A673 (cell line): ENCODE measurements at regions not wholly inside any gene's neighbourhood (a gene's known extent, or its start where the extent isn't known, plus 50 kb on each side); places are given as distances from the start of the nearest gene placed in this dataset.

Source experiments
- CTCF ChIP-seq: fragments of 300-800, 200-600 bp; sonication (generic); conservative IDR thresholded peaks from 2 replicates; pipeline ENCODE4 v1.5.1; 2017; ENCODE audit warnings: low read depth, mild to moderate bottlenecking, antibody characterized with exemption, low read length, moderate library complexity, mixed read lengths
- EZH2 ChIP-seq: fragments of 200-600 bp; sonication (generic); IDR thresholded peaks from 2 replicates; pipeline ENCODE4 v1.6.1; 2017; ENCODE audit warnings: borderline replicate concordance, low read depth, mild to moderate bottlenecking, mixed read lengths, antibody characterized with exemption, low read length; ENCODE audit not compliant: poor library complexity, severe bottlenecking

GRCh38 chr3:168498194-168498593, 402.5 kb upstream of the GOLIM4 start:
- TF ChIP-seq CTCF (no peak), EZH2 (no peak)
